ENCODE measurements at regions not wholly inside any gene's neighbourhood (a gene's known extent, or its start where the extent isn't known, plus 50 kb on each side); places are given as distances from the start of the nearest gene placed in this dataset.
A peak's percentile ranks its signal among the peaks of the same experiment; 100 is the strongest.
"Not testable (repeated sequence)": the region's sequence is repeated elsewhere in the genome, so short reads cannot be mapped to it uniquely, and the experiment has no call there.

- Histone ChIP-seq H3K27me3 (no peaks in the 10 kb centered on the region), H3K36me3 (no peaks in the 10 kb centered on the region), H3K4me3 (no peak overlapping the region), H3K9me3 (no peaks in the 10 kb centered on the region)
- DNase-seq: no peak
Measured at GRCh38 chr15:96126859-96127258, 203.6 kb upstream of the NR2F2 start.

DNA sequence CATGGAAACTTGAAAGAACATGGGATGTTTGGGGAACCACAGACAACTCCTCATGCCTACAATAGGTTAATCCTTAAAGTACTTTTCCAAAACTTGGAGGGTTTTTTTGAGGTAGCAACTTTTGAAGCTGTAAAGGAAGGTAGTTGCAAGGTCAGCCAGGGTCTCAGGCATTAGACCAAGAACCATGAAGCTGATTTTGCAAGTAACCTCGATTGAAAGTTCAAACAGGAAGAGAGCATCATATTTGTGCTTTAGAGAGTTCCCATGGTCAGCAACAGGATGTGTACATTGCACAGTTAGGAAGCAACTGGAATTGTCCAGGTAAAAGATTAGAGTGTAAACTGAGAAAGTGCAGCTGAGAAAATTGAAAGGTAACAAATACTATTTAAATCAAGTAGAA lies 199.8 kb upstream of the NR2F2 start:
- Histone ChIP-seq H3K27me3 (no peaks in the 10 kb centered on the region), H3K36me3 (no peaks in the 10 kb centered on the region), H3K9me3 (0 out of 2 replicates have a peak, but pooled peaks cover 1% of the 10 kb centered on the region), H3K4me3 (no peak overlapping the region)
- DNase-seq: no peak

GRCh38 chr15:96132126-96132525 lies 198.4 kb upstream of the NR2F2 start:
- no peaks in the 10 kb centered on the region for H3K27me3 ChIP-seq
- no peaks in the 10 kb centered on the region for H3K36me3 ChIP-seq
- no peak overlapping the region for H3K4me3 ChIP-seq
- 0 out of 2 replicates have a peak, but pooled peaks cover 2% of the 10 kb centered on the region for H3K9me3 ChIP-seq
- DNase-seq: no peak

DNA sequence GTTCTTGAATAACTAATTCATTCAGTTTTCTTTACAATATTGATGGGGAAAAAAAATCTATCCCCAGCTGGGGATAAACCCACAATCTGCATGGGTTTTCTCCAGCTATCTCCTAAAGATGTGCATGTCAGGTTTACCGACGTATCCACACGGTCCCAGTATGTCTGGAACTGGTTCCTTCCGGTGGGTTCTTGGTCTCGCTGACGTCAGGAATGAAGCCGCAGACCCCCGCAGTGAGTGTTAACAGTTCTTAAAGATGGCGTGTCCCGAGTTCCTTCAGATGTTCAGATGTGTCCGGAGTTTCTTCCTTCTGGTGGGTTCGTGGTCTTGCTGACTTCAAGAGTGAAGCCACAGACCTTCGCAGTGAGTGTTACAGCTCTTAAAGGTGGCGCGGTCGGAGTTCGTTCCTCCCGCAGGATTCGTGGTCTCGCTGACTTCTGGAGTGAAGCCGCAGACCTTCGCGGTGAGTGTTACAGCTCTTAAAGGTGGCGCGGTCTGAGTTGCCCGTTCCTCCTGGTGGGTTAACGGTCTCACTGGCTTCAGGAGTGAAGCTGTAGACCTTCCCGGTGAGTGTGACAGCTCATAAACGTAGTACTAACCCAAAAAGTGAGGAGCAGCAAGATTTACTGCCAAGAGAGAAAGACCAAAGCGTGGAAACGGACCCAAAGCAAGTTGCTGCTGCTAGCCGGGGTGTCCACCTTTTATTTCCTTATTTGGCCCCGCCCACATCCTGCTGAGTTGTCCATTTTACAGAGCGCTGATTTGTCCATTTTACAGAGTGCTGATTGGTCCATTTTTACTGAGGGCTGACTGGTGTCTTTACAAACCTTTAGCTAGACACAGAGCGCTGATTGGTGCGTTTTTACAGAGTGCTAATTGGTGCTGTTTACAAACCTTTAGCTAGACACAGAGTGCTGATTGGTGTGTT lies 195.1 kb upstream of the NR2F2 start:
- no peak for DNase-seq
- Histone ChIP-seq H3K9me3 (0 out of 2 replicates have a peak, but pooled peaks cover 2% of the 10 kb centered on the region), H3K36me3 (no peaks in the 10 kb centered on the region), H3K27me3 (no peaks in the 10 kb centered on the region), H3K4me3 (no peak overlapping the region)

- Histone ChIP-seq H3K27me3 (no peaks in the 10 kb centered on the region), H3K9me3 (0 out of 2 replicates have a peak, but pooled peaks cover 2% of the 10 kb centered on the region), H3K36me3 (no peaks in the 10 kb centered on the region), H3K4me3 (no peak overlapping the region)
- DNase-seq: no peak
Measured at GRCh38 chr15:96138985-96139384, 191.5 kb upstream of the NR2F2 start.

GRCh38 chr15:96142498-96142897 lies 188.0 kb upstream of the NR2F2 start:
- no peak overlapping the region for H3K4me3 ChIP-seq
- no peaks in the 10 kb centered on the region for H3K27me3 ChIP-seq
- no peak for DNase-seq
- no peaks in the 10 kb centered on the region for H3K36me3 ChIP-seq
- H3K9me3 ChIP-seq: no peaks in the 10 kb centered on the region

- Histone ChIP-seq H3K9me3 (no peaks in the 10 kb centered on the region), H3K36me3 (no peaks in the 10 kb centered on the region), H3K27me3 (no peaks in the 10 kb centered on the region), H3K4me3 (no peak overlapping the region)
- DNase-seq: no peak
Measured at GRCh38 chr15:96144734-96145133, 185.8 kb upstream of the NR2F2 start.

GRCh38 chr15:96146726-96147125 lies 183.8 kb upstream of the NR2F2 start:
- Histone ChIP-seq H3K4me3 (no peak overlapping the region), H3K27me3 (no peaks in the 10 kb centered on the region), H3K9me3 (no peaks in the 10 kb centered on the region), H3K36me3 (no peaks in the 10 kb centered on the region)
- DNase-seq: no peak

DNA sequence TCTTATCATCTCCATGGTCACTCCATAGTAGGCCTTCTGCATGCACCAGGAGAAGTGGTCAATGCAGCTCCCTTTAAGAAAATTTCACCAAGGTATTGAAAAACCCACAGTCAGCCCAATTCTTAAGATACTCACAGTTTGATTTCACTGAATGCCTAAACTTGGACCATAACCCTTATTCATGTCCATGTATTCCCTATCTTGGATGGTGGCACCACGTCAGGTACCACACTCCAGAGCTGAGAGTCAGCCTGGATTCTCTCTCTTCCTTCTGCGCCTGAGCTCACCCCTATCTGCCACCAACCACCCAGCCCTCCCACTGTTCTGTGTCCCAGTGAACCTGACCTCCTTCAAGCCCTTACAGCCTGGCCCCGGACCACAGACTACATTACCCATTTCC lies 183.2 kb upstream of the NR2F2 start:
- no peak for DNase-seq
- no peaks in the 10 kb centered on the region for H3K36me3 ChIP-seq
- no peak overlapping the region for H3K4me3 ChIP-seq
- no peaks in the 10 kb centered on the region for H3K9me3 ChIP-seq
- no peaks in the 10 kb centered on the region for H3K27me3 ChIP-seq

DNA sequence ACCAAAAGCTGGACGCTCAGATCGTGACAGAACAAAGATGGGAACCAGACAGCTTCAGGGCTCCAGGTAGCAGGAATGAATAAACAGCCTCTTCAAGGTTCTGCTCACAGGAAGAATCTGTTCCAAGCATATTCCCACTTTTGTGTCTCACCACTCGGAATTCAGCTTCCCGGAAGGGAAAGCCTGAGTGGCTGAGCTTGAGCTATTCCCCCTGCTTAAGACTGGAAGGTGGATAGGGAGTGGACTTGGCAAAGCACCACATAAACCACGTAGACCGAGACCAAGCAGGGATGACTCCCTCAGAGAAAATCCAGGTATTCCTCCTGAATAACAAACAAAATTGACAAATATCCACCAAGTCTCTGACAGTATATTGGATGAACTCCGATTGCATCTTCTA lies 180.2 kb upstream of the NR2F2 start:
- Histone ChIP-seq H3K27me3 (no peaks in the 10 kb centered on the region), H3K9me3 (no peaks in the 10 kb centered on the region), H3K36me3 (no peaks in the 10 kb centered on the region), H3K4me3 (no peak overlapping the region)
- no peak for DNase-seq

DNA sequence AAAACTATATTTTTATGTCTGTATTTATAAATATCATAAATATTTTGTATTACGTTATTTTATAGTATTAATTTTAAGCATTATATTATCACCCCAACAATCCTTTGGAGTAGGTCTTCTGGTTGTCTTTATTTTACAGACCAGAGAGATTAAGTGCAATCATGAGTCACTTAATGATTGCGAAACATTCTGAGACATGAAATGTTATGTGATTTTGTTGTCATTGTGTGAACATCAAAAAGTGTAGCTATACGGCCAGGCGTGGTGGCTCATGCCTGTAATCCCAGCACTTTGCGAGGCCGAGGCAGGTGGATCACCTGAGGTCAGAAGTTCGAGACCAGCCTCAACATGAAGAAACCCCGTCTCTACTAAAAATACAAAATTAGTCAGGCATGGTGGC lies 178.8 kb upstream of the NR2F2 start:
- not testable (repeated sequence) for H3K27me3 ChIP-seq, H3K36me3 ChIP-seq, DNase-seq

GRCh38 chr15:96153929-96154328 lies 176.6 kb upstream of the NR2F2 start:
- no peaks in the 10 kb centered on the region for H3K36me3 ChIP-seq
- H3K27me3 ChIP-seq: no peaks in the 10 kb centered on the region
- DNase-seq: no peak
- no peak overlapping the region for H3K4me3 ChIP-seq
- H3K9me3 ChIP-seq: no peaks in the 10 kb centered on the region

More for the DNA sequence above, 178.8 kb upstream of the NR2F2 start:
- H3K4me3 ChIP-seq, H3K9me3 ChIP-seq: not testable (repeated sequence)

- Histone ChIP-seq H3K36me3 (no peaks in the 10 kb centered on the region), H3K4me3 (no peak overlapping the region), H3K27me3 (no peaks in the 10 kb centered on the region), H3K9me3 (no peaks in the 10 kb centered on the region)
- no peak for DNase-seq
Measured at GRCh38 chr15:96158938-96159337, 171.6 kb upstream of the NR2F2 start.

- no peaks in the 10 kb centered on the region for H3K27me3 ChIP-seq
- DNase-seq: peak; percentile 61
- H3K4me3 ChIP-seq: no peak overlapping the region
- no peaks in the 10 kb centered on the region for H3K36me3 ChIP-seq
- H3K9me3 ChIP-seq: no peaks in the 10 kb centered on the region
Measured at GRCh38 chr15:96160269-96160668, 170.2 kb upstream of the NR2F2 start.

GRCh38 chr15:96160800-96161199 lies 169.7 kb upstream of the NR2F2 start:
- H3K9me3 ChIP-seq: no peaks in the 10 kb centered on the region
- H3K27me3 ChIP-seq: no peaks in the 10 kb centered on the region
- no peaks in the 10 kb centered on the region for H3K36me3 ChIP-seq
- no peak overlapping the region for H3K4me3 ChIP-seq
- no peak for DNase-seq

DNA sequence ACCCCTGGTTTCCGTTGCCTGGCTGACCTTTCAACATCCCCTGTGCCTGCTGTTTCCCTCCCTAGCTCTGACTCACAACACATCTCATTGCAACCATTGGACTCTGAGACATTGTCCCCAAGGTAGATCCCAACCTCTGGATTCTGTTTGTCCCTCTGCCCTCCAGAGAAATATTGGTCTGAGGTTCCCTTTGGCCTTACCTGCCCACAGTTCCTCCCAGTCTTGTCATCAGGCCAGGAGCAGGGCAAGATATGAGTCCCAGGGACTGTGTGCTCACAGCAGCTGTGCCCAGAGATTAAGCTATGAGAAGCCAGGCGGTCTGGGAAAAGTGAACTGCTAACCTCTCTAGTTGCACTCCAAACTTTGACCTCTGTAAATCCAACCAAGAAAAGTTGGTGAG lies 168.2 kb upstream of the NR2F2 start:
- no peaks in the 10 kb centered on the region for H3K36me3 ChIP-seq
- H3K9me3 ChIP-seq: no peaks in the 10 kb centered on the region
- no peak for DNase-seq
- no peaks in the 10 kb centered on the region for H3K27me3 ChIP-seq
- no peak overlapping the region for H3K4me3 ChIP-seq

DNA sequence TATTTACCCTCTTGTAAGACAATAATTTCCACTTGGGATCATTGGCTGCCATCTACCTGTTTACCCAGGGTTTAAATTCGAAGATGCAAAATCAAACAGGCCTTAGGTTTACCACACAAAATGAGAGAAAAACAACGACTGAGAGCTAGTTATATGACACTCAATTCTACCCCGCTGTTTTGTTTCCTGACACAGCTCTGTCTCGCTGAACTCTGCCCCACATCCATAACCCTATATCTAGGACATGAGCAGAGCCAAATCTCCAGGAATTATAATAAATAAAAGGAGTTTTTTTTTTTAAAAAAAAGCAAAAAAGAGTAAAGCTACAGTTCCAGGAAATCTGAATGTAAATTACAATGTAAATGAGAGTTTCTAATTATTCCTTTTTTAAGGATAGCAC lies 165.4 kb upstream of the NR2F2 start:
- H3K36me3 ChIP-seq: no peaks in the 10 kb centered on the region
- no peaks in the 10 kb centered on the region for H3K9me3 ChIP-seq
- no peak for DNase-seq
- H3K27me3 ChIP-seq: no peaks in the 10 kb centered on the region
- H3K4me3 ChIP-seq: no peak overlapping the region

GRCh38 chr15:96165775-96166174 lies 164.7 kb upstream of the NR2F2 start:
- Histone ChIP-seq H3K27me3 (no peaks in the 10 kb centered on the region), H3K36me3 (no peaks in the 10 kb centered on the region), H3K4me3 (no peak overlapping the region), H3K9me3 (no peaks in the 10 kb centered on the region)
- no peak for DNase-seq
